Superior temporal gyrus (tissue), 1 donor: ENCODE measurements at regions not wholly inside any gene's neighbourhood (a gene's known extent, or its start where the extent isn't known, plus 50 kb on each side); places are given as distances from the start of the nearest gene placed in this dataset.
"Not testable (repeated sequence)": the region's sequence is repeated elsewhere in the genome, so short reads cannot be mapped to it uniquely, and the experiment has no call there.

Experiments
- DNase-seq: peaks from one replicate; pipeline ENCODE4 v3.0.0-alpha.2; 2016; ENCODE audit errors: extremely low spot score

- no peak for DNase-seq
Measured at GRCh38 chr5:26553079-26553478, 485.3 kb downstream of the CDH9 start.

GRCh38 chr5:26543987-26544386, 494.4 kb downstream of the CDH9 start:
- no peak for DNase-seq

GRCh38 chr5:26538226-26538625, 500.2 kb downstream of the CDH9 start:
- DNase-seq, result no peak

GRCh38 chr5:26535215-26535614, 503.2 kb downstream of the CDH9 start:
- DNase-seq, result no peak

- DNase-seq, result no peak
Measured at GRCh38 chr5:26530305-26530704, 508.1 kb downstream of the CDH9 start.

- no peak for DNase-seq
Measured at GRCh38 chr5:26519245-26519644, 519.1 kb downstream of the CDH9 start.

- DNase-seq, result no peak
Measured at GRCh38 chr5:26518065-26518464, 520.3 kb downstream of the CDH9 start.

GRCh38 chr5:26498972-26499371, 539.4 kb downstream of the CDH9 start:
- DNase-seq, result no peak

GRCh38 chr5:26495437-26495836, 542.9 kb downstream of the CDH9 start:
- no peak for DNase-seq

GRCh38 chr5:26492906-26493459, 545.4 kb downstream of the CDH9 start:
- DNase-seq, result no peak

GRCh38 chr5:26487553-26487952, 550.8 kb downstream of the CDH9 start:
- DNase-seq, result no peak

GRCh38 chr5:26486631-26487030, 551.8 kb downstream of the CDH9 start:
- DNase-seq, result no peak

GRCh38 chr5:26485146-26485860, 553.1 kb downstream of the CDH9 start:
- not testable (repeated sequence) for DNase-seq

GRCh38 chr5:26482810-26483375, 555.5 kb downstream of the CDH9 start:
- peak; percentile 73 for DNase-seq

GRCh38 chr5:26482076-26482809, 556.1 kb downstream of the CDH9 start:
- peak; percentile 27 for DNase-seq

- no peak for DNase-seq
Measured at GRCh38 chr5:26470439-26470838, 567.9 kb downstream of the CDH9 start.

- no peak for DNase-seq
Measured at GRCh38 chr5:26439121-26439520, 599.3 kb downstream of the CDH9 start.

- no peak for DNase-seq
Measured at GRCh38 chr5:26434688-26435087, 603.7 kb downstream of the CDH9 start.

- DNase-seq, result no peak
Measured at GRCh38 chr5:26432386-26432785, 606.0 kb downstream of the CDH9 start.

GRCh38 chr5:26430323-26430722, 608.1 kb downstream of the CDH9 start:
- no peak for DNase-seq

- no peak for DNase-seq
Measured at GRCh38 chr5:26427281-26427680, 611.1 kb downstream of the CDH9 start.

- DNase-seq, result no peak
Measured at GRCh38 chr5:26419987-26420386, 618.4 kb downstream of the CDH9 start.

GRCh38 chr5:26416911-26417310, 621.5 kb downstream of the CDH9 start:
- DNase-seq, result no peak
